Motor neuron (in vitro differentiated cells): ENCODE measurements at regions not wholly inside any gene's neighbourhood (a gene's known extent, or its start where the extent isn't known, plus 50 kb on each side); places are given as distances from the start of the nearest gene placed in this dataset.

ENCODE experiments used
- ATAC-seq, 8 experiments: fragments of 200-7000 bp; cut with Tn5 transposase; replicated peaks in 6 of 8; 2 replicates each; pipeline ENCODE4 v1.8.0; 2021; ENCODE audit warnings: mild to moderate bottlenecking in 8 of 8, moderate library complexity in 8 of 8
- H3K27ac ChIP-seq, 2 donors: fragments of 250-450 bp; sonication (Bioruptor Pico); 2 replicates each; pipeline ENCODE4 v1.9.0; 2021; ENCODE audit warnings: antibody characterized with exemption in 2 of 2, mild to moderate bottlenecking in 2 of 2, moderate library complexity in 1 of 2
- H3K4me1 ChIP-seq, 2 donors: fragments of 250-450 bp; sonication (Bioruptor Pico); replicated peaks in 1 of 2; 2 replicates each; pipeline ENCODE4 v1.6.1; 2021; ENCODE audit warnings: antibody characterized with exemption in 2 of 2, mild to moderate bottlenecking in 2 of 2, moderate library complexity in 1 of 2
- H3K4me3 ChIP-seq, 5 donors: fragments of 250-450 bp; sonication (Bioruptor Pico); 2 replicates each; pipeline ENCODE4 v1.9.0; 2021; ENCODE audit warnings: antibody characterized with exemption in 5 of 5, mild to moderate bottlenecking in 5 of 5, moderate library complexity in 4 of 5
- WGBS, 10 experiments: fragments of 450-650 bp; shearing (Covaris generic); methylation state at CpG; one replicate each; pipeline ENCODE4 v1.0.0; 2022; 5-methylcytosine and 5-hydroxymethylcytosine counted together
- in situ Hi-C, 9 experiments: fragments of 400-800 bp; cut with MboI; loops; one replicate each; pipeline ENCODE4 v1.15.0; 2021; ENCODE audit warnings: low sequenced_read_pairs in 9 of 9, low pct_unique_long_range_greater_than_20kb in 2 of 9; ENCODE audit not compliant: unreplicated experiment in 9 of 9

DNA sequence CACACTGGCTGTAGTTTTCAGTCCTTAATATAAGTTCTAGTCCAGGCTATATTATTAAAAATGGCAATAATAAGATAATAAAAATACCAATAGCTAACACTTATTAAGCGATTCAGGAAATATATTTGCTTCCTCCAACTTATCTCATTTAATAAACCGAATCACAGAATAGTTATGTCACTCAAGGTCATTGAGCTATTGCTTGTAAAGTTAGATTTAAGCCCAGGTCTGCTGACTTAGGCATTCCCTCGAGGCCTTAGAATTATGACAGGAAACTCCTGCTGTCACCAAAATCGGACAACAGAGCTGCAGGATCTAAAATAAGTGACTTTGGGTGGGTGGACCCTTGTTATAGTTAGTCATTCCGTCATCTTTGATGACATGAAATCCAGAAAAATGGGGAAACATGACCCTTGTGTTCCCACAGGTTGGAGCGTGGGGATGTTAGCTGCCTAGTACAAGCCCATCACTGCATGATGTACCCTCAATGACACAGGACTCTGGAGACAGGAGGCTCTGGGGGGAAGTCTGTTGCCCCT lies 181.3 kb upstream of the PHYHIPL start:
- no peak overlapping the region for H3K27ac ChIP-seq
- H3K4me3 ChIP-seq = no peak overlapping the region
- 18 to 100% (median 82%) methylated on average over 1 to 6 of the region's 6 CpGs for WGBS, 10 experiments
- peaks cover 0 to 22% of the 10 kb centered on the region in 2 donors for H3K4me1 ChIP-seq
- in situ Hi-C loops = no loop called here
- no peak for ATAC-seq

DNA sequence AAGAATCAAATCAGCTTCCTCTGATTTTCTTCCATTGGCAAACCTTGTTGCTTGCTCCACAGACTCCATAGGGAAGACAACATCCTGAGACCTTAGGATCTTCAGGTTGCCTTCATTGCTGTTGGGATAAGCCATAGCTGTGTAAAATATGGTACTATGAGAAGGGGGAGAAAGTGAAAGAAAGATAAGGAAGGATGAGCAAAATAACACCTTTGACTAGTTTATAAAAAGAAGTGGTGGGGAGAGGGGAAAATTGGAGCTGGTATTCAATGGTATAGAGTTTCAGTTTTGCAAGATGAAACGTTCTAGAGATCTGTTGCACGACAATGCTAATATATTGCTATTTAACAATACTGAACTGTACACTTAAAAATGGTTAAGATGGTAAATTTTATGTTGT lies 180.4 kb upstream of the PHYHIPL start:
- WGBS, 10 experiments = 33 to 100% (median 83%) methylated on average over 1 to 2 of the region's 2 CpGs
- peaks cover 0 to 22% of the 10 kb centered on the region in 2 donors for H3K4me1 ChIP-seq
- no peak overlapping the region for H3K4me3 ChIP-seq
- ATAC-seq = no peak
- H3K27ac ChIP-seq = no peak overlapping the region
- in situ Hi-C loops = no loop called here

DNA sequence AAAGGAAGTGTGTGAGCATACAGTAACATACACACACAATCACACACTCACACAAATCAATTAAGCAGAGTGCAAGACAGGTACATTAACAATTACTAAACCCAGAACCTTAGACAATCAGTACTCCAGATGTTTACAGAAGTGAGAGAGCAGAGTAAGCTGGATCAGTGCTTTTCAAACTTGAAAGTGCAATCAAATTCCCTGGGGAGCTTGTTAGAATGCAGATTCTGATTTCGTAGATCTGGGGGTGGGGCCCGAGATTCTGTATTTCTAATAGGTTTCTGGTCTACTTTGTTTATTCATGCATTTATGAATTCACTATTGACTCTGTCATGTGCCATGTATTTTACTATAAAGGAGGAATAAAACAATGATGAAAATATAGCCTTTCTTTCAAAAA lies 179.6 kb upstream of the PHYHIPL start:
- Histone ChIP-seq H3K4me3 (no peak overlapping the region), H3K27ac (no peak overlapping the region), H3K4me1 (peaks cover 0 to 22% of the 10 kb centered on the region in 2 donors)
- in situ Hi-C loops = no loop called here
- ATAC-seq = no peak
- 60 to 100% (median 100%) methylated on average over 1 to 2 of the region's 2 CpGs; no CpG with 5 or more reads in 2 of the 10 experiments for WGBS, 10 experiments

DNA sequence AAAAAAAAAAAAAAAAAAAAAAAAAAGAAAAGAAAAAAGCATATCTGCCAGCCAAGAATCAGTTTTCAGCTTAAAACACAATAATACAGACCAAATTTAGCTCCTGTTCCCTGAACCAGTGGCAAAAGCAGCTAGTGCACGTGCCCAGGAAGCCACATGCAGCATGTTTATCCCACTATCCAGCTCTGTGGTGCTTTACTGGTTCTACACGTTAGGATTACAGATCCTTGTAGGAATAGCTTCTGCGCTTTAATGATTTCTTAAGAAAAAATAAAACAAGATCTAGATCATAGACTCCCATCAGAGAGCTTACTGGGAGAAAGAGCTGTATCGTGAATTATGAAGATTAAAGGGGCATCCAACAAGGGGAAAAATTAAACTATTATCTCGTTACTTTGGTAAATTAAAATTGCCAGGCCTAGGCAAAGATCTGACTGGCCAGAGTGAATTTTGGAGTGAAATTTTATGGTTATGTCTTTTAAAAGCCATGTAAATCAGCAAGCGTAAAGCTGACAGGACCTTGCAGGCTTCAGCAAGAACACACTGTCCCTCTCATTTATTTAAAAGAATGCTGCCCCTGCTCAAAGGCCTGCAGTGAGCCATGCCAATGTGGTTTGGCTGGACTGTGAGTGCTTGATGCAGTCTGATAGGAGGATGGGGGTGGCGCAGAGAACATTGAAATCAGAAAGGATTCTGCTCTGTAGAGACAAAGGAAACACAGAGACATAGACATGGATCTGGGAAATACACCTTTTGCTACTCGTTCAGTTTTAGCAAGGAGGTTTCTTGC lies 177.3 kb upstream of the PHYHIPL start:
- 11 to 100% (median 86%) methylated on average over 3 to 7 of the region's 8 CpGs for WGBS, 10 experiments
- in situ Hi-C loops = no loop called here
- Histone ChIP-seq H3K4me1 (peaks cover 6 to 21% of the 10 kb centered on the region in 2 donors), H3K27ac (no peak overlapping the region), H3K4me3 (no peak overlapping the region)
- ATAC-seq = peak in 5 of 8 experiments; percentile 51 to 74 (median 59)

DNA sequence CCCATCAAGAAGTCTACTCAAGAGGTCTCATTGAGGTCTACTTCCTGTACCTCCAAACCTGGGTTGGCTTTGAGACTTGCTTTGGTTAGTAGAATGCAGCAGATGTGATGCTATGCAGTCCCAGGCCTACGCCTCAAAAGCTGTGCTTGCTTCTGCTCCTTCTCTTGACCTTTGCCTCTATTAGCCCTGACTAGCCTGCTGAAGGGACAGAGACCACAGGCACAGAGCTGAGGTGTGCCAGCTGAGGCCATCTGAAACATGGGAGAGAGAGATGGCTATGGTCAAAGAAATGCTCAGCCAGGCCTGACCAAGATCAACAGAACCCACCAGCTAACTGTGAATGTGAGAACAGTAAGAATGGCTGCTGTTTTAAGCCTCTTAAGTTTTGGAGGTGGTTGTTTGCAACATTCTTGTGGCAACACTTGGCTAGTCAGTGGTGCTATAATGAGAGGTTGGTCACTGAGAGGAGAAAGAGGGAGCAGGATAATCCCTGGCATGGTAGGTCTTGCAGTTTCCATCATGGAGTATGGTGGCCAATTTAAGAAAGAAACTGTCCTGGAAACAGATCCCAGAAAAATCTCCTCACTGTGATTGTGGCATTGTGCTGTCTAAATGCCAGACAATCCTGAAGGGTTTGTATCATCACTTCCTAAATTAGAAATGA lies 176.1 kb upstream of the PHYHIPL start:
- WGBS, 10 experiments = 20 to 100% (median 83%) methylated on average over 1 of the region's 1 CpG; no CpG with 5 or more reads in 6 of the 10 experiments
- no peak for ATAC-seq
- Histone ChIP-seq H3K27ac (no peak overlapping the region), H3K4me1 (peaks cover 6 to 18% of the 10 kb centered on the region in 2 donors), H3K4me3 (no peak overlapping the region)
- in situ Hi-C loops = loop anchor here in 1 of 9 experiments (25.0 kb wide), 1 partner anchor 112 kb away; no protein-coding TSS in a partner anchor

DNA sequence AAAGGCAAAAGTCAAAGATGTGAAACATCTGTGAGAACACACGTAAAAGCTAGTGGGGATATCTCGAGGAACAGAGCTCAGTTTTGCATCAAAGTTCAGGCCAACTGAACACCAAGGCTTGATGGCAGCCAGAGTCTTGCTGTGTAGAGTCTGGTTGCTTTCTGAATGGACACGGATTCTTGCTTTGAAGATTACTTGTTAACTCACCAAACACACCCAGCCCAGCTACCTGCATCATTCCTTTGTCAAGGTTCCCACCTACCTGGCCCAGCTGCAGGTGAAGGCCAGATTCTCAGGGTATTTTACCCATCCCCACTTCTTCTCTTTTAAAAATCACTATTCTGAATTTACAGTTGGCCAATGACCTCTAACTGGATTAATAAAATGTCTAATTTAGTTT lies 174.4 kb upstream of the PHYHIPL start:
- no peak overlapping the region for H3K27ac ChIP-seq
- WGBS, 10 experiments = 23 to 100% (median 83%) methylated on average over 1 to 3 of the region's 3 CpGs; no CpG with 5 or more reads in 1 of the 10 experiments
- no peak overlapping the region for H3K4me3 ChIP-seq
- no peak for ATAC-seq
- in situ Hi-C loops = loop anchor here in 1 of 9 experiments (25.0 kb wide), 1 partner anchor 110 kb away; no protein-coding TSS in a partner anchor
- peaks cover 10 to 24% of the 10 kb centered on the region in 2 donors for H3K4me1 ChIP-seq

DNA sequence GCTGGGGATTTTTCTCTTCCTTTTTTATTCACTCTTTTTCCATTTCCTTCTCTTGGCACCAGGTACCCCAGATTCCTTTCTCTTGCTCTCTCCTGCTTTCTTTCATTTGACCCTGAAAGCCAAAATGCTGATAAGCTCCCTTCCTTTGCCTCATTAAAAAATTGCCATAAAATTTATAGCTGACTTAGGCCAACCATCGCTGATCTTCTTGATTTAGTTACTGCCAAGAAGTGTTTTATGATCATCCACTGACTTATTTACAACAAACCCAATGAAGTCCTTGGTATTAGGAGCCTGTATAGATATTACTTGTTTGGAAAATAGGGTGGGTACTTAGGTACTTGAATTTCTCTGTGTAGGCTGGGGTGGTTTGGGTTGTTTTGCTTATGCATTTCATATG lies 173.2 kb upstream of the PHYHIPL start:
- in situ Hi-C loops = loop anchor here in 1 of 9 experiments (25.0 kb wide), 1 partner anchor 109 kb away; no protein-coding TSS in a partner anchor
- no peak overlapping the region for H3K4me3 ChIP-seq

DNA sequence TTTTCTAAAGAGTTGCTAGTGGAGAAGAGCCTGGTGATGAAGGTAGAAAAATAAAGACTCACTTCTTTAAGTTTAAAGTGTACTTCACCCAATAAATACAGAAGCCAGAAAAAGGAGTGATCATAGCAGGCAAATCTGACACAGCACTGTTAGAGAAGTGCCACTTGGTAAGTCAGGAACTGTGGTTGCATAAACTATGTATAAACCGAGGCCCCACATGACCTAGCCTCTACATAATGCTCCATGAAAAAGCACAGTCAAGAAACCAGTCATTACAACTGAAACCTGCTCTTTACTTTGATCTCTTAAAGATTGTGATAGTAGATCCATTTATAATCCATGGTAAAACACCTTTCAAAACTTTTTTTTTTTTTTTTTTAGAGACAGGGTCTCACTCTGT lies 172.1 kb upstream of the PHYHIPL start:
- H3K27ac ChIP-seq = no peak overlapping the region
- ATAC-seq = peak in 1 of 8 experiments; percentile 56

More for the DNA sequence above, 173.2 kb upstream of the PHYHIPL start:
- no peak for ATAC-seq
- 0 to 88% (median 63%) methylated on average over 1 of the region's 1 CpG; no CpG with 5 or more reads in 1 of the 10 experiments for WGBS, 10 experiments
- H3K27ac ChIP-seq = no peak overlapping the region
- H3K4me1 ChIP-seq = peaks cover 10 to 27% of the 10 kb centered on the region in 2 donors

DNA sequence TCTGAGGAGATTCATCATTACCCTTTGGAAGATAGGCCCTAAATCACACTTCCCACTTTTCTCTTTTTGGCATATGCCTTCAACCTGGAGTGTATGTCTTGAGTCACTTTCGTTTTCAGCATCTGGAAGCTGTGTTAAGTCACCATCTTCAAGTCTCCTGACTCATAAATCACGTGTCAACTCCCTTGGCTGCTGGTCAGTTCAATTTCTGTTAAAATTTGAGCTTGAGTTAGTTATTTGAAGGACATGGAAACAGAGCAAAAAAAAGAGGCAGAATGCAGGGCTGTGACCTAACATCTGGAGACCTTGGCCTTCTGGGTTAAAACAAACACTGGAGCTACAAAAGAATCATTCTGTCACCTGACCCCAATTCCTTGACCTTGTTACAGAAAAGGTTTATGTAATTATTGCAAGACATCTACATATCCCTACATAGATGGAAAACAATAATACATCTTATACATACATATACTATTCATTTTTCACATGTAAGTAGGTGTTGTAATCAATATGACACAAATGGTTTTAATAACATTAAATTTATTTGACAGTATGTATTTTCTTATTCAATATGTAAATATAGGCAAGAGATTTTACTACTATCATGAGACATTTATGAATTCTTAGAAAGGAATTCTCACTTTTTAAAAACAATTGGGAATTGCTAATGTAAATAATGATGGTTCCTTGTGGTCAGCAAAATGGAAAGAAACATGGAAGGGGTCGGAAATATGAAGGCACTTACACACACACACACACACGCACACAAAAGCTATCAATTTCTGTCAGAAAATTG lies 169.7 kb upstream of the PHYHIPL start:
- in situ Hi-C loops = loop anchor here in 1 of 9 experiments (25.0 kb wide), 1 partner anchor 106 kb away; no protein-coding TSS in a partner anchor
- WGBS, 10 experiments = 7 to 100% (median 64%) methylated on average over 1 to 4 of the region's 4 CpGs
- Histone ChIP-seq H3K4me3 (no peak overlapping the region), H3K27ac (no peak overlapping the region), H3K4me1 (peaks cover 10 to 22% of the 10 kb centered on the region in 2 donors)
- peak in 7 of 8 experiments; percentile 22 to 96 (median 56) for ATAC-seq

More for the DNA sequence above, 172.1 kb upstream of the PHYHIPL start:
- in situ Hi-C loops = loop anchor here in 1 of 9 experiments (25.0 kb wide), 1 partner anchor 108 kb away; no protein-coding TSS in a partner anchor
- Histone ChIP-seq H3K4me1 (peaks cover 10 to 22% of the 10 kb centered on the region in 2 donors), H3K4me3 (no peak overlapping the region)
- WGBS, 10 experiments = 17 to 100% (median 69%) methylated on average over 1 of the region's 1 CpG; no CpG with 5 or more reads in 6 of the 10 experiments

DNA sequence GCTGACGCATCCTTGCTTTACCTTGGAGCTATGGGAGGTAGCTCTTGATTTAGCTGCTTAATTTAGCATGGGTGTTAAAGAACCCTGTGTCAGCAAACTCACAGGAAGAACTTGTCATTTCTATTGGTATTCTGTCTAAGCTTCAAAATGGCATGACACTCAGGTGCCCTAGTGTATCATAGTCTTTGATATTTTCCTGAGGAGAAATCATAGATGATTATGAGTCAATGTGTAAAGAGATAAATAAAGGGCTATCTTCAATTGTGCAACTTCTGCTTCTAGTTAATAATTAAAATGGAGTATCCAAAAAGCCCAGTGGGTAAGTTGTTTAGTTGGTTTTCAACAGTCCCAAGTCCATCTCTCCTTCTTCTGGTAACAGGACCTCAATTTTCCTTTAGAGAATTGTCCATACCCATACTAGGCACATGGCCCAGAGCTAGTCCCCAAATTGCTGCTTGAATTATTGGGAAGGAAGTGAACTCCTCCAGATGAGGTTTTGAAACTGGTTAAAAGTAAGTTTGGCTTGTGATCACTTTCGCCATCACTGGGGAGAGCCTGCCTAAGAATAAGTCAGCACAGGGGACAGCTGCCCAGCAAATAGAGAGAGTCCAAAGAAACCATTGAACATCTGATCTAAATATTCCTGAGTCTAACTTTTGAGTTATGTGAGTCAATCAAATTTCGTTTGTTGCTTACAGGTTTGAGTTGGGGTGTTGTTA lies 169.0 kb upstream of the PHYHIPL start:
- Histone ChIP-seq H3K4me1 (peaks cover 10 to 22% of the 10 kb centered on the region in 2 donors), H3K27ac (no peak overlapping the region), H3K4me3 (no peak overlapping the region)
- in situ Hi-C loops = loop anchor here in 1 of 9 experiments (25.0 kb wide), 1 partner anchor 105 kb away; no protein-coding TSS in a partner anchor
- ATAC-seq = no peak
- 0 to 100% (median 86%) methylated on average over 1 to 3 of the region's 3 CpGs; no CpG with 5 or more reads in 2 of the 10 experiments for WGBS, 10 experiments

DNA sequence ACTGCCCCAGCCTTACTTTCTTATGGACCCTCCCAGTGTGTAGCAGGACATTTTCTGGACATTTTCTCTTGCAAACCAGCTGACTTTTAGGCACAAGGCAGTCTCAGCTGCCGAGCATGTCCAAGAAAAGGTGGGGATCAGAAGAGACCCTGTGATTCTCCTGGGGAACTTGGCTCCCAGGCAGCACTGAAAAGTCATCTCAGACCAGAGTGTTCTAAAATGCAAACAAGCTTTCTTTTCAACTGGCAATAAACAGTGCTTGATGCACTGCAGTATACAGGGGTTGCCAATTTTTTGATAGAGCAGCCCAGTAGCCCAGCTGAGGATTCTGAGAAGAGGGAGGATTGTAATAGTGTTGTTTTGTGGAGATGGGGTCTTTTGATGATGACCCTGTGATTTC lies 168.0 kb upstream of the PHYHIPL start:
- Histone ChIP-seq H3K27ac (no peak overlapping the region), H3K4me1 (peaks cover 8 to 16% of the 10 kb centered on the region in 2 donors), H3K4me3 (no peak overlapping the region)
- 0 to 57% (median 27%) methylated on average over 1 of the region's 1 CpG; no CpG with 5 or more reads in 4 of the 10 experiments for WGBS, 10 experiments
- in situ Hi-C loops = loop anchor here in 1 of 9 experiments (25.0 kb wide), 1 partner anchor 104 kb away; no protein-coding TSS in a partner anchor
- ATAC-seq = peak in 1 of 8 experiments; percentile 43
